WTC11 (cell line): ENCODE measurements at regions not wholly inside any gene's neighbourhood (a gene's known extent, or its start where the extent isn't known, plus 50 kb on each side); places are given as distances from the start of the nearest gene placed in this dataset.

Experiments used
- ATF6 ChIP-seq: sonication (generic); formaldehyde crosslinking; IDR thresholded peaks from 2 replicates; pipeline ENCODE4 v1.8.1; 2023; ENCODE audit warnings: mild to moderate bottlenecking, missing genetic modification reagents
- CTCF ChIP-seq: fragments of 200-600 bp; IDR thresholded peaks from 2 replicates; pipeline ENCODE4 v1.8.0; 2022; ENCODE audit warnings: antibody characterized with exemption
- FOXJ3 ChIP-seq: sonication (generic); formaldehyde crosslinking; IDR thresholded peaks from 2 replicates; pipeline ENCODE4 v1.9.0; 2021; ENCODE audit warnings: missing genetic modification reagents, mild to moderate bottlenecking, borderline replicate concordance
- KAT7 ChIP-seq: sonication (generic); formaldehyde crosslinking; IDR thresholded peaks from 2 replicates; pipeline ENCODE4 v1.8.1; 2023; ENCODE audit warnings: missing genetic modification reagents, mild to moderate bottlenecking, borderline replicate concordance
- NR3C1 ChIP-seq: sonication (generic); formaldehyde crosslinking; conservative IDR thresholded peaks from 2 replicates; pipeline ENCODE4 v1.8.1; 2023; ENCODE audit warnings: low read depth, mild to moderate bottlenecking, missing genetic modification reagents
- SOX15 ChIP-seq: fragments of 250-450 bp; sonication (Bioruptor Pico); IDR thresholded peaks from 2 replicates; pipeline ENCODE4 v1.9.0; 2021; ENCODE audit warnings: mild to moderate bottlenecking
- SP1 ChIP-seq: sonication (generic); formaldehyde crosslinking; conservative IDR thresholded peaks from 2 replicates; pipeline ENCODE4 v1.8.1; 2022; ENCODE audit warnings: missing genetic modification reagents
- TP53 ChIP-seq: sonication (generic); formaldehyde crosslinking; IDR thresholded peaks from 2 replicates; pipeline ENCODE4 v1.8.1; 2023; ENCODE audit warnings: mild to moderate bottlenecking, missing genetic modification reagents
- USF2 ChIP-seq: sonication (generic); formaldehyde crosslinking; IDR thresholded peaks from 2 replicates; pipeline ENCODE4 v1.8.1; 2023; ENCODE audit warnings: mild to moderate bottlenecking, missing genetic modification reagents, moderate library complexity
- ZNF263 ChIP-seq: sonication (generic); formaldehyde crosslinking; IDR thresholded peaks from 2 replicates; pipeline ENCODE4 v1.8.1; 2022; ENCODE audit warnings: low read depth, mild to moderate bottlenecking, moderate library complexity, missing genetic modification reagents

DNA sequence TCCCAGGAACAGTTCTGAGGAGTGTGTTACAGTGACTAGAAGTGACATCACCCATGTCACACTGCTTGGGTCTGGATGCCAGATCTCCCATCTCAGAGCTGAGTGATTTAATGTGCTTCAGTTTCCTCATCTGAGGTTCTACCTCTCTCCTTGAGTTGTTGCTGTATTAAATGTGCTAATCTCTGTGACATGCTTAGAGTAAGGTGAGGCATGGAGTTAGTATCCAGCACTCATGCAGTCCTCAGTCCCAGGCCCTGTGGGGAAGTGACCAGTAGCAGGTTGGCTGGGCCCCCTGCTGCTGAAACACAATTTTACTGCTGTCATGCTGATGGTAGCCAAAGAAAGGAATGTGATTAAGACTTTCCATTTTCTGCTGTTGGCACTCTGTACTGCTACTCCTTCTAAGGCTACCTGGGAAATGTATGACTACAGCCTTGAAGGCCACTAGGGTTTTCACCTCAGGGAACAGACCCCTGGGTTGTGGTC lies 639.6 kb downstream of the MID1IP1 start:
- TF ChIP-seq ZNF263 (CRISPR knock-in tag) (no peak), TP53 (CRISPR knock-in tag) (no peak), CTCF (no peak), SP1 (CRISPR knock-in tag) (no peak), ATF6 (CRISPR knock-in tag) (no peak), FOXJ3 (CRISPR knock-in tag) (no peak), KAT7 (CRISPR knock-in tag) (no peak), NR3C1 (CRISPR knock-in tag) (no peak), USF2 (CRISPR knock-in tag) (no peak), SOX15 (CRISPR knock-in tag) (no peak)
